Stimulated activated CD8-positive, alpha-beta memory T cell treated with anti-CD3 and anti-CD28 coated beads, Interleukin-2, amount 100 ng/mL, for 48 hours (primary cell): ENCODE measurements at regions not wholly inside any gene's neighbourhood (a gene's known extent, or its start where the extent isn't known, plus 50 kb on each side); places are given as distances from the start of the nearest gene placed in this dataset.
"Not testable (repeated sequence)": the region's sequence is repeated elsewhere in the genome, so short reads cannot be mapped to it uniquely, and the experiment has no call there.

Experiments used
- DNase-seq, 2 donors: peaks; one replicate each; pipeline ENCODE4 v3.0.0-alpha.2; 2020; ENCODE audit warnings: low read depth in 2 of 2

- DNase-seq: no peak
These were observed 785.7 kb downstream of the CCDC85A start for GRCh38 chr2:56969513-56969912.

GRCh38 chr2:56971383-56971974 is 787.7 kb downstream of the CCDC85A start:
- DNase-seq: no peak

GRCh38 chr2:56981554-56981953 is 797.8 kb downstream of the CCDC85A start:
- no peak for DNase-seq

GRCh38 chr2:56985609-56986008 is 801.8 kb downstream of the CCDC85A start:
- no peak for DNase-seq

GRCh38 chr2:57022496-57022895 is 838.7 kb downstream of the CCDC85A start:
- no peak for DNase-seq

GRCh38 chr2:57044931-57045635 is 861.3 kb downstream of the CCDC85A start:
- no peak for DNase-seq

- DNase-seq: no peak
These were observed 865.5 kb downstream of the CCDC85A start for GRCh38 chr2:57049273-57049672.

- DNase-seq: no peak
These were observed 866.2 kb downstream of the CCDC85A start for GRCh38 chr2:57050007-57050406.

- not testable (repeated sequence) for DNase-seq
These were observed 882.5 kb downstream of the CCDC85A start for GRCh38 chr2:57066301-57066700.

GRCh38 chr2:57075226-57075625 is 891.4 kb downstream of the CCDC85A start:
- DNase-seq: no peak

- no peak for DNase-seq
These were observed 896.2 kb downstream of the CCDC85A start for GRCh38 chr2:57080035-57080434.

GRCh38 chr2:57084697-57085281 is 901.0 kb downstream of the CCDC85A start:
- no peak for DNase-seq

GRCh38 chr2:57093020-57093419 is 909.2 kb downstream of the CCDC85A start:
- no peak for DNase-seq

- no peak for DNase-seq
These were observed 914.1 kb downstream of the CCDC85A start for GRCh38 chr2:57097855-57098254.

GRCh38 chr2:57100436-57100835 is 916.6 kb downstream of the CCDC85A start:
- DNase-seq: no peak

GRCh38 chr2:57105694-57106093 is 921.9 kb downstream of the CCDC85A start:
- DNase-seq: no peak

GRCh38 chr2:57107353-57107752 is 923.6 kb downstream of the CCDC85A start:
- no peak for DNase-seq

- no peak for DNase-seq
These were observed 927.7 kb downstream of the CCDC85A start for GRCh38 chr2:57111531-57111930.

- DNase-seq: no peak
These were observed 927.5 kb upstream of the VRK2 start for GRCh38 chr2:57119141-57119540.

- DNase-seq: no peak
These were observed 920.2 kb upstream of the VRK2 start for GRCh38 chr2:57126410-57126809.

- DNase-seq: no peak
These were observed 907.4 kb upstream of the VRK2 start for GRCh38 chr2:57139179-57139578.

GRCh38 chr2:57141269-57141668 is 905.3 kb upstream of the VRK2 start:
- no peak for DNase-seq

GRCh38 chr2:57146951-57147350 is 899.7 kb upstream of the VRK2 start:
- DNase-seq: no peak
